ENCODE measurements at regions not wholly inside any gene's neighbourhood (a gene's known extent, or its start where the extent isn't known, plus 50 kb on each side); places are given as distances from the start of the nearest gene placed in this dataset.

GRCh38 chr14:26385310-26385709 is 212.5 kb downstream of the NOVA1 start:
- H3K4me1 ChIP-seq: no peaks in the 10 kb centered on the region
- TF ChIP-seq POLR2A (IDR thresholded peaks at IDR 0.05): no peak
- no peak for TF ChIP-seq CTCF (IDR thresholded peaks at IDR 0.05)
- intact Hi-C loops (cut with DNase I; ENCODE audit: low total_unique reads): no loop called here
- H3K4me3 ChIP-seq: no peak overlapping the region
- H3K36me3 ChIP-seq (ENCODE audit: low read depth, missing control alignments): no peaks in the 10 kb centered on the region
- H3K9me3 ChIP-seq: no peaks in the 10 kb centered on the region
- H3K27me3 ChIP-seq: no peaks in the 10 kb centered on the region
- no peak overlapping the region for H3K27ac ChIP-seq
- no peak for DNase-seq
- 93 to 94% methylated on average over 3 of the region's 3 CpGs for WGBS, 2 donors

- intact Hi-C loops (cut with DNase I; ENCODE audit: low total_unique reads): no loop called here
- H3K27me3 ChIP-seq: no peaks in the 10 kb centered on the region
- 89 to 95% methylated on average over 6 of the region's 6 CpGs for WGBS, 2 donors
- H3K9me3 ChIP-seq: no peaks in the 10 kb centered on the region
- no peaks in the 10 kb centered on the region for H3K4me1 ChIP-seq
- DNase-seq: no peak
- H3K27ac ChIP-seq: no peak overlapping the region
- no peak overlapping the region for H3K4me3 ChIP-seq
- no peaks in the 10 kb centered on the region for H3K36me3 ChIP-seq (ENCODE audit: low read depth, missing control alignments)
- no peak for TF ChIP-seq CTCF (IDR thresholded peaks at IDR 0.05)
- TF ChIP-seq POLR2A (IDR thresholded peaks at IDR 0.05): no peak
Measured at GRCh38 chr14:26382901-26383685, 214.7 kb downstream of the NOVA1 start.

GRCh38 chr14:26381405-26381804 is 216.4 kb downstream of the NOVA1 start:
- no peaks in the 10 kb centered on the region for H3K9me3 ChIP-seq
- DNase-seq: no peak
- WGBS, 2 donors: 55 to 69% methylated on average over 2 of the region's 2 CpGs
- TF ChIP-seq CTCF (IDR thresholded peaks at IDR 0.05) (no peak), POLR2A (IDR thresholded peaks at IDR 0.05) (no peak)
- H3K4me1 ChIP-seq: no peaks in the 10 kb centered on the region
- no peak overlapping the region for H3K4me3 ChIP-seq
- no peaks in the 10 kb centered on the region for H3K36me3 ChIP-seq (ENCODE audit: low read depth, missing control alignments)
- no peak overlapping the region for H3K27ac ChIP-seq
- no peaks in the 10 kb centered on the region for H3K27me3 ChIP-seq
- intact Hi-C loops (cut with DNase I; ENCODE audit: low total_unique reads): no loop called here

- no peak overlapping the region for H3K27ac ChIP-seq
- no peak overlapping the region for H3K4me3 ChIP-seq
- no peaks in the 10 kb centered on the region for H3K4me1 ChIP-seq
- H3K36me3 ChIP-seq (ENCODE audit: low read depth, missing control alignments): no peaks in the 10 kb centered on the region
- H3K9me3 ChIP-seq: no peaks in the 10 kb centered on the region
- WGBS, 2 donors: 93 to 100% methylated on average over 1 of the region's 1 CpG
- intact Hi-C loops (cut with DNase I; ENCODE audit: low total_unique reads): no loop called here
- no peak for DNase-seq
- no peaks in the 10 kb centered on the region for H3K27me3 ChIP-seq
- TF ChIP-seq POLR2A (IDR thresholded peaks at IDR 0.05): no peak
- TF ChIP-seq CTCF (IDR thresholded peaks at IDR 0.05): no peak
Measured at GRCh38 chr14:26380637-26381036, 217.2 kb downstream of the NOVA1 start.

- intact Hi-C loops (cut with DNase I; ENCODE audit: low total_unique reads): no loop called here
- 89 to 100% methylated on average over 1 of the region's 1 CpG for WGBS, 2 donors
- Histone ChIP-seq H3K4me1 (no peaks in the 10 kb centered on the region), H3K4me3 (no peak overlapping the region), H3K27me3 (no peaks in the 10 kb centered on the region), H3K9me3 (no peaks in the 10 kb centered on the region), H3K36me3 (ENCODE audit: low read depth, missing control alignments) (no peaks in the 10 kb centered on the region), H3K27ac (no peak overlapping the region)
- no peak for DNase-seq
- TF ChIP-seq CTCF (IDR thresholded peaks at IDR 0.05): no peak
- no peak for TF ChIP-seq POLR2A (IDR thresholded peaks at IDR 0.05)
Measured at GRCh38 chr14:26379951-26380350, 217.9 kb downstream of the NOVA1 start.
